Endodermal cell (in vitro differentiated cells): ENCODE measurements at regions not wholly inside any gene's neighbourhood (a gene's known extent, or its start where the extent isn't known, plus 50 kb on each side); places are given as distances from the start of the nearest gene placed in this dataset.

Experiments used
- DNase-seq: peaks from one replicate; pipeline ENCODE4 v3.0.0-alpha.2; 2017
- H3K27ac ChIP-seq: 2 replicates; pipeline ENCODE4 v1.5.1; 2013; ENCODE audit warnings: mild to moderate bottlenecking, low read depth, low read length, moderate library complexity
- H3K27me3 ChIP-seq: 2 replicates; pipeline ENCODE4 v1.6.1; 2013; ENCODE audit warnings: mild to moderate bottlenecking, low read length, moderate library complexity; ENCODE audit not compliant: insufficient read depth, control insufficient read depth, poor library complexity, severe bottlenecking
- H3K36me3 ChIP-seq: 2 replicates; pipeline ENCODE4 v1.7.0; 2013; ENCODE audit warnings: mild to moderate bottlenecking, low read length, moderate library complexity; ENCODE audit not compliant: control insufficient read depth, insufficient read depth
- H3K4me1 ChIP-seq: one replicate; pipeline ENCODE4 v1.7.0; 2013; ENCODE audit warnings: low read length; ENCODE audit not compliant: control insufficient read depth, insufficient read depth
- H3K4me3 ChIP-seq: 2 replicates; pipeline ENCODE4 v1.5.1; 2013; ENCODE audit warnings: mild to moderate bottlenecking, low read length, moderate library complexity
- H3K9ac ChIP-seq: 2 replicates; pipeline ENCODE4 v1.6.1; 2013; ENCODE audit warnings: mild to moderate bottlenecking, low read length, moderate library complexity; ENCODE audit not compliant: poor library complexity, severe bottlenecking; ENCODE audit errors: extremely low read depth
- H3K9me3 ChIP-seq: 2 replicates; pipeline ENCODE4 v1.6.1; 2013; ENCODE audit warnings: mild to moderate bottlenecking, low read length, moderate library complexity; ENCODE audit not compliant: control insufficient read depth
- H3K27ac Mint-ChIP-seq: 2 replicates; pipeline ENCODE4 v1.8.0; 2020; ENCODE audit warnings: mixed read lengths
- H3K27me3 Mint-ChIP-seq: 2 replicates; pipeline ENCODE4 v1.8.0; 2021; ENCODE audit warnings: mild to moderate bottlenecking, mixed read lengths; ENCODE audit not compliant: insufficient read depth
- H3K36me3 Mint-ChIP-seq: 2 replicates; pipeline ENCODE4 v1.8.0; 2020; ENCODE audit warnings: low read depth, mixed read lengths
- H3K4me1 Mint-ChIP-seq: 2 replicates; pipeline ENCODE4 v1.8.0; 2020; ENCODE audit warnings: mixed read lengths
- H3K4me3 Mint-ChIP-seq: 2 replicates; pipeline ENCODE4 v1.8.0; 2020; ENCODE audit warnings: mild to moderate bottlenecking, moderate library complexity, mixed read lengths
- H3K9me3 Mint-ChIP-seq: 2 replicates; pipeline ENCODE4 v1.8.0; 2020; ENCODE audit warnings: mild to moderate bottlenecking, mixed read lengths
- WGBS, 2 experiments: methylation state at CpG; one replicate each; pipeline versions ENCODE4 v1.1.5 to v1.1.7; 2013; ENCODE audit warnings: missing lambda C conversion rate in 2 of 2, mixed read lengths in 1 of 2; ENCODE audit not compliant: insufficient coverage in 1 of 2, insufficient read length in 1 of 2; 5-methylcytosine and 5-hydroxymethylcytosine counted together
- TF ChIP-seq, protein P1 (sequence below): fragments of 200-600 bp; sonication (generic); conservative IDR thresholded peaks from 2 replicates; pipeline ENCODE4 v1.5.0; 2021; ENCODE audit warnings: antibody characterized with exemption, mild to moderate bottlenecking

DNA sequence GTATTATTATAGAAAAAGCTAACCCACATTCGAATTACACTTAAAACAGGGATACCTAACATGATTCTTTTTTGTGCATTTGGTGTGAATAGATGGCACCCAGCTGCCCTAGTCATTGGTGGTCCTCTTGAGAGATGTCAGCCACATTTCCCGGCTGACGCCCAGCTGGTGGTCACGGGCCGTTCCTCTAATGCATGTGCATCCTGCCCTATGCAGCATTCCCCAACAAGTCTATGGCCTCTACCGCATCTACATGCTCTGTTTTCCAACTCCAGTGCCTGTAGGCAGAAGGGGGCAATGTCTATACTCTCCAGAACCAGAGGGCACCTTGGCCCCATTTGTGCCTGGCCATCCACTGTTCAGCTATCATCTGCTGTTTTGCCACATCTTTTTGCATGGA, 78.6 kb upstream of the PRICKLE2 start:
- H3K36me3 Mint-ChIP-seq = no peaks in the 10 kb centered on the region
- H3K9me3 Mint-ChIP-seq = peaks cover 7% of the 10 kb centered on the region
- H3K27ac ChIP-seq = no peak overlapping the region
- peaks cover 9% of the 10 kb centered on the region for H3K4me1 ChIP-seq
- DNase-seq = no peak
- peaks cover 21% of the 10 kb centered on the region for H3K4me1 Mint-ChIP-seq
- H3K4me3 Mint-ChIP-seq = no peak overlapping the region
- no peaks in the 10 kb centered on the region for H3K27me3 Mint-ChIP-seq
- H3K4me3 ChIP-seq = no peak overlapping the region
- H3K9ac ChIP-seq = no peak overlapping the region
- H3K27me3 ChIP-seq = no peaks in the 10 kb centered on the region
- TF ChIP-seq, protein P1, sequence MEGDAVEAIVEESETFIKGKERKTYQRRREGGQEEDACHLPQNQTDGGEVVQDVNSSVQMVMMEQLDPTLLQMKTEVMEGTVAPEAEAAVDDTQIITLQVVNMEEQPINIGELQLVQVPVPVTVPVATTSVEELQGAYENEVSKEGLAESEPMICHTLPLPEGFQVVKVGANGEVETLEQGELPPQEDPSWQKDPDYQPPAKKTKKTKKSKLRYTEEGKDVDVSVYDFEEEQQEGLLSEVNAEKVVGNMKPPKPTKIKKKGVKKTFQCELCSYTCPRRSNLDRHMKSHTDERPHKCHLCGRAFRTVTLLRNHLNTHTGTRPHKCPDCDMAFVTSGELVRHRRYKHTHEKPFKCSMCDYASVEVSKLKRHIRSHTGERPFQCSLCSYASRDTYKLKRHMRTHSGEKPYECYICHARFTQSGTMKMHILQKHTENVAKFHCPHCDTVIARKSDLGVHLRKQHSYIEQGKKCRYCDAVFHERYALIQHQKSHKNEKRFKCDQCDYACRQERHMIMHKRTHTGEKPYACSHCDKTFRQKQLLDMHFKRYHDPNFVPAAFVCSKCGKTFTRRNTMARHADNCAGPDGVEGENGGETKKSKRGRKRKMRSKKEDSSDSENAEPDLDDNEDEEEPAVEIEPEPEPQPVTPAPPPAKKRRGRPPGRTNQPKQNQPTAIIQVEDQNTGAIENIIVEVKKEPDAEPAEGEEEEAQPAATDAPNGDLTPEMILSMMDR = no peak
- 93 to 98% methylated on average over 6 of the region's 6 CpGs for WGBS, 2 experiments
- H3K36me3 ChIP-seq = no peaks in the 10 kb centered on the region
- H3K9me3 ChIP-seq = no peaks in the 10 kb centered on the region
- no peak overlapping the region for H3K27ac Mint-ChIP-seq

DNA sequence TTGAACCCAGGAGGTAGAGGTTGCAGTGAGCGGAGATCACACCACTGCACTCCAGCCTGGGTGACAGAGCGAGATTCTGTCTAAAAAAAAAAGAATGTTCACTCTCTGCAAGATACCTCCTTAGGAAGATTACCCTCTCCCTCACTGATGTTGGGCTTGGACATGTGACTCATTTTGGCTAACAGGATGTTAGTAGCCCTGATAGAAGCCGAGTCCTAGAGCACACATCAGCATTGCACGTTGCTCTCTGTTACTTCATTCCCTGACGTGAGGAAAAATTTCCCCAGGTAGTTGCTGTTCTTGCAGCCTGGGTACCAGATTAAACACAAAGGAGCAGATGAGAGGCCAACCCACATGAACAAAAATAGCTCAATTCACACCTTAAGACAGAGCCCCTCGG, 78.1 kb upstream of the PRICKLE2 start:
- Mint-ChIP-seq H3K9me3 (peaks cover 12% of the 10 kb centered on the region), H3K27me3 (no peaks in the 10 kb centered on the region), H3K27ac (no peak overlapping the region), H3K4me1 (peaks cover 21% of the 10 kb centered on the region), H3K36me3 (no peaks in the 10 kb centered on the region), H3K4me3 (no peak overlapping the region)
- TF ChIP-seq, protein P1 = no peak
- no peak overlapping the region for H3K27ac ChIP-seq
- 89 to 100% methylated on average over 1 to 6 of the region's 6 CpGs for WGBS, 2 experiments
- no peak overlapping the region for H3K9ac ChIP-seq
- no peak for DNase-seq
- no peaks in the 10 kb centered on the region for H3K27me3 ChIP-seq
- H3K9me3 ChIP-seq = no peaks in the 10 kb centered on the region
- no peaks in the 10 kb centered on the region for H3K36me3 ChIP-seq
- H3K4me1 ChIP-seq = peaks cover 9% of the 10 kb centered on the region
- H3K4me3 ChIP-seq = no peak overlapping the region

DNA sequence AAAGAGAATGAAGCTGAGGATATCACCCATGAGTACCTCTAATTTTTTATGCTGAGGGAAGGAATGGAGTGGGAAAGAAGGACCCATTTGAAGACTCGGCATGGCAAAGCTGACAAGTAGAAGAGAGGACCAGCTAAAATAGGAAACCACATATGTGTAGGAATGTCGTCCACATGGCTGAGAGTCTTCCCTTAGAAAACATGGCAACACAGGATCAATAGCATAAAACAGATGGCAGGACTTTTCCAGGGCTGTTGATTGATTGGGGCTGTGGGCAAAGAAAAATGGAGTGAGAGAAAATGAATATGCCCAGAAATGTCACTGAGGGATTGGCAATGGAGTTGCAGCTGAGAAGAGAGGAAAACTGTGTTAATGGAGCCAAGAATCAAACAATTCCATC, 76.2 kb upstream of the PRICKLE2 start:
- 87 to 94% methylated on average over 2 of the region's 2 CpGs for WGBS, 2 experiments

More for the DNA sequence above, 76.2 kb upstream of the PRICKLE2 start:
- H3K27ac Mint-ChIP-seq = no peak overlapping the region
- Histone ChIP-seq H3K9ac (no peak overlapping the region), H3K36me3 (no peaks in the 10 kb centered on the region), H3K4me1 (peaks cover 8% of the 10 kb centered on the region), H3K4me3 (no peak overlapping the region), H3K27me3 (no peaks in the 10 kb centered on the region), H3K27ac (no peak overlapping the region), H3K9me3 (peaks cover 19% of the 10 kb centered on the region)
- H3K4me3 Mint-ChIP-seq = no peak overlapping the region
- DNase-seq = no peak
- H3K27me3 Mint-ChIP-seq = peaks cover 1% of the 10 kb centered on the region
- peaks cover 15% of the 10 kb centered on the region for H3K4me1 Mint-ChIP-seq
- H3K9me3 Mint-ChIP-seq = peaks cover 28% of the 10 kb centered on the region
- TF ChIP-seq, protein P1 = no peak
- no peaks in the 10 kb centered on the region for H3K36me3 Mint-ChIP-seq
